Caco-2 (cell line): ENCODE measurements at regions not wholly inside any gene's neighbourhood (a gene's known extent, or its start where the extent isn't known, plus 50 kb on each side); places are given as distances from the start of the nearest gene placed in this dataset.
A peak's percentile ranks its signal among the peaks of the same experiment; 100 is the strongest.

Experiments used
- BruUV-seq: library from RNA; stranded (reverse); fragments of 400-500 nt; replicated peaks from 2 replicates; lab custom pipeline; 2021; lab: Mats Ljungman, UMichigan
- CTCF ChIA-PET: fragments of 300-600 bp; sonication (Branson Sonifier 250); formaldehyde crosslinking; loops from one replicate; lab custom pipeline; 2022; ENCODE audit warnings: antibody characterized with exemption; lab: Charles Lee
- POLR2A ChIA-PET: fragments of 300-600 bp; sonication (Branson Sonifier 250); formaldehyde crosslinking; loops from one replicate; lab custom pipeline; 2022; ENCODE audit warnings: antibody characterized with exemption; lab: Charles Lee
- DNase-seq, 2 experiments: peaks; one replicate each; pipeline versions ENCODE4 v3.0.0 to v3.0.0-alpha.2; 2020 to 2022
- H3K27me3 ChIP-seq: replicated peaks from 2 replicates; pipeline ENCODE4 v1.6.0; 2011; ENCODE audit warnings: low read length; ENCODE audit not compliant: control insufficient read depth, insufficient read depth
- H3K36me3 ChIP-seq: 2 replicates; pipeline ENCODE4 v1.5.1; 2011; ENCODE audit warnings: low read length; ENCODE audit not compliant: control insufficient read depth, insufficient read depth
- H3K4me1 ChIP-seq: fragments of 250-450 bp; sonication (Bioruptor Pico); 2 replicates; pipeline ENCODE4 v1.5.1; 2020; ENCODE audit warnings: mild to moderate bottlenecking
- H3K4me3 ChIP-seq: 2 replicates; pipeline ENCODE4 v1.5.1; 2011; ENCODE audit warnings: low read depth, mild to moderate bottlenecking, control low read depth, low read length
- H3K9me3 ChIP-seq: fragments of 250-450 bp; sonication (Bioruptor Pico); 2 replicates; pipeline ENCODE4 v1.5.1; 2020; ENCODE audit warnings: mild to moderate bottlenecking, moderate library complexity
- H3K27ac Mint-ChIP-seq: one replicate; pipeline ENCODE4 v1.8.0; 2022; ENCODE audit warnings: mixed read lengths; ENCODE audit not compliant: unreplicated experiment
- H3K27me3 Mint-ChIP-seq: one replicate; pipeline ENCODE4 v1.8.0; 2022; ENCODE audit warnings: mixed read lengths; ENCODE audit not compliant: insufficient read depth, unreplicated experiment
- H3K36me3 Mint-ChIP-seq: one replicate; pipeline ENCODE4 v1.8.0; 2022; ENCODE audit warnings: mild to moderate bottlenecking, mixed read lengths; ENCODE audit not compliant: insufficient read depth, unreplicated experiment
- H3K4me1 Mint-ChIP-seq: one replicate; pipeline ENCODE4 v1.8.0; 2022; ENCODE audit warnings: low read depth, mixed read lengths; ENCODE audit not compliant: unreplicated experiment
- H3K4me3 Mint-ChIP-seq: one replicate; pipeline ENCODE4 v1.8.0; 2022; ENCODE audit warnings: mild to moderate bottlenecking, moderate library complexity, mixed read lengths; ENCODE audit not compliant: unreplicated experiment
- H3K9me3 Mint-ChIP-seq: one replicate; pipeline ENCODE4 v1.8.0; 2022; ENCODE audit warnings: mixed read lengths; ENCODE audit not compliant: unreplicated experiment
- CTCF ChIP-seq, 2 experiments: fragments of 200-600 bp in 1 of 2; IDR thresholded peaks; 1 replicate in 1 of 2; 2 replicates in 1 of 2; pipeline versions ENCODE4 v1.5.1 to v1.8.0; 2011 to 2022; ENCODE audit warnings: antibody characterized with exemption in 1 of 2, control low read depth in 1 of 2, inconsistent platforms in 1 of 2, low read depth in 1 of 2, low read length in 1 of 2, mild to moderate bottlenecking in 1 of 2, moderate library complexity in 1 of 2; ENCODE audit not compliant: insufficient read depth in 1 of 2, severe bottlenecking in 1 of 2, unreplicated experiment in 1 of 2
- intact Hi-C: fragments of 100-400 bp; cut with micrococcal nuclease; formaldehyde crosslinking; loops from one replicate; pipeline ENCODE4 v1.10.0; 2022; ENCODE audit not compliant: unreplicated experiment

DNA sequence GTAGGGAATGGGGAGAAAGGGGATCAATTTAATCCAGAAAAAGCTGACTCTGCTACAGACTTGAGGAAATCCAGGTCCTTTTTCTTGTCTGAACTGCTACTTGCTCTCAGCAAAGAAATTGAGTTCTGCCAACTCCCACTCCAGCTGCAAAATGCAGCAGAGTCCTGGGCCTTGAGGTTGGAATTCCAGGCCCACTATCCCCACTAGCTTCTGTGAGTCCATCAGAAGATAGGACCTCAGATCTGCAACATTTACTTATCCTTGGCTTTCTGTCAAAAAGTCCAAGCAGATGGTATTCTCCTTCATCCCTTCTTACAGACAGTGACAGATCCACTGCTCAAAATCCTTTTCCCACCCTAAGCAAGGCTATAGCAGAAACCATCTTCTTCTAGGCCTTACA, 219.2 kb downstream of the ARHGAP12 start:
- no peak overlapping the region for H3K4me3 ChIP-seq
- ChIA-PET POLR2A (no interaction called here), CTCF (no interaction called here)
- H3K9me3 ChIP-seq, result peaks cover 22% of the 10 kb centered on the region
- DNase-seq, result no peak
- no peaks in the 10 kb centered on the region for H3K27me3 ChIP-seq
- no peak overlapping the region for H3K27ac Mint-ChIP-seq
- no peaks in the 10 kb centered on the region for H3K4me1 ChIP-seq
- no peak overlapping the region for H3K4me3 Mint-ChIP-seq
- H3K36me3 ChIP-seq, result no peaks in the 10 kb centered on the region
- TF ChIP-seq CTCF (IDR thresholded peaks at IDR 0.05; ENCODE audit: insufficient read depth in 1 of 2, low read depth in 1 of 2, low read length in 1 of 2, severe bottlenecking in 1 of 2, unreplicated experiment in 1 of 2), result no peak
- no TSS peak for BruUV-seq
- H3K36me3 Mint-ChIP-seq, result no peaks in the 10 kb centered on the region
- H3K9me3 Mint-ChIP-seq, result peaks cover 17% of the 10 kb centered on the region
- H3K4me1 Mint-ChIP-seq, result no peaks in the 10 kb centered on the region
- H3K27me3 Mint-ChIP-seq, result peaks cover 2% of the 10 kb centered on the region
- intact Hi-C loops, result loop anchor here (1.0 kb wide), 2 partner anchors 61 to 99 kb away; no protein-coding TSS in a partner anchor

- no peaks in the 10 kb centered on the region for H3K36me3 ChIP-seq
- no peaks in the 10 kb centered on the region for H3K36me3 Mint-ChIP-seq
- H3K27me3 Mint-ChIP-seq, result peaks cover 2% of the 10 kb centered on the region
- intact Hi-C loops, result loop anchor here (1.0 kb wide), 2 partner anchors 61 to 99 kb away; no protein-coding TSS in a partner anchor
- H3K9me3 Mint-ChIP-seq, result peaks cover 22% of the 10 kb centered on the region
- no peak overlapping the region for H3K4me3 ChIP-seq
- POLR2A ChIA-PET, result no interaction called here
- no peaks in the 10 kb centered on the region for H3K27me3 ChIP-seq
- no peaks in the 10 kb centered on the region for H3K4me1 ChIP-seq
- peaks cover 22% of the 10 kb centered on the region for H3K9me3 ChIP-seq
- no peak for DNase-seq
- peak in 1 of 2 experiments; percentile 22 for TF ChIP-seq CTCF (IDR thresholded peaks at IDR 0.05; ENCODE audit: insufficient read depth in 1 of 2, low read depth in 1 of 2, low read length in 1 of 2, severe bottlenecking in 1 of 2, unreplicated experiment in 1 of 2)
- H3K27ac Mint-ChIP-seq, result no peak overlapping the region
- no peak overlapping the region for H3K4me3 Mint-ChIP-seq
- no TSS peak for BruUV-seq
- no peaks in the 10 kb centered on the region for H3K4me1 Mint-ChIP-seq
- CTCF ChIA-PET, result no interaction called here
These were observed 219.6 kb downstream of the ARHGAP12 start for GRCh38 chr10:31709028-31709427.

DNA sequence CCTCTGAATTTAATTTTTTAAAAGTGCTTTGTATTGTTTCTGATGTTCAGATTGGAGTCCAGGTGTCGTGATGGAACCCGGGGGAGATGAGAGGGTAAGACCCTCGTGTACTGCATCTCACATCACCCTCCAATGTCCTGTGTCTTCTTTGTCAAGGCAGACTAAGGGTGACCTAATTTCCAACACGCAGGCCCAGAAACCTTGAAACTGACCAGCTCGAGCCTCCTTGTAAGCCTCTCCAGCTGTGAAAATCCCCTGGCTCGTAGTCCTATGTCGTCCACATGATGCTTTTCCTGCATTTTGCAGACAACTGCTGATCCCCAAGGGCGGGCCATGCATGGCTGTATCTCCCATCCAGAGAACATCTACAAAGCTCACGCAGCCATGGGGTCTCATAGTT, 220.2 kb downstream of the ARHGAP12 start:
- H3K4me1 ChIP-seq, result no peaks in the 10 kb centered on the region
- no peak overlapping the region for H3K4me3 ChIP-seq
- H3K27me3 Mint-ChIP-seq, result peaks cover 2% of the 10 kb centered on the region
- BruUV-seq, result no TSS peak
- H3K9me3 Mint-ChIP-seq, result peaks cover 27% of the 10 kb centered on the region
- H3K36me3 ChIP-seq, result no peaks in the 10 kb centered on the region
- POLR2A ChIA-PET, result no interaction called here
- intact Hi-C loops, result no loop called here
- no peaks in the 10 kb centered on the region for H3K27me3 ChIP-seq
- DNase-seq, result no peak
- H3K4me3 Mint-ChIP-seq, result no peak overlapping the region
- no peaks in the 10 kb centered on the region for H3K36me3 Mint-ChIP-seq
- H3K9me3 ChIP-seq, result peaks cover 27% of the 10 kb centered on the region
- CTCF ChIA-PET, result no interaction called here
- no peak for TF ChIP-seq CTCF (IDR thresholded peaks at IDR 0.05; ENCODE audit: insufficient read depth in 1 of 2, low read depth in 1 of 2, low read length in 1 of 2, severe bottlenecking in 1 of 2, unreplicated experiment in 1 of 2)
- H3K4me1 Mint-ChIP-seq, result no peaks in the 10 kb centered on the region
- H3K27ac Mint-ChIP-seq, result no peak overlapping the region
